Activated naive CD8-positive, alpha-beta T cell treated with anti-CD3 and anti-CD28 coated beads, Interleukin-2, amount 10 ng/mL, durations not matched to agents 7 days and 5 days (primary cell): ENCODE measurements at regions not wholly inside any gene's neighbourhood (a gene's known extent, or its start where the extent isn't known, plus 50 kb on each side); places are given as distances from the start of the nearest gene placed in this dataset.

Source experiments
- ATAC-seq: fragments of 150-1000 bp; cut with Tn5 transposase; one replicate; pipeline ENCODE4 v1.10.0; 2021; ENCODE audit warnings: low read depth, moderate library complexity
- POLR2A ChIA-PET: fragments of 350-600 bp; sonication (Branson Sonifier 250); formaldehyde crosslinking; loops from one replicate; lab custom pipeline; 2021; ENCODE audit warnings: antibody characterized with exemption; lab: Charles Lee
- DNase-seq: peaks from one replicate; pipeline ENCODE4 v3.0.0; 2021
- H3K27ac Mint-ChIP-seq: one replicate; pipeline ENCODE4 v1.8.0; 2022; ENCODE audit warnings: mild to moderate bottlenecking, mixed read lengths
- H3K27me3 Mint-ChIP-seq: one replicate; pipeline ENCODE4 v1.8.0; 2022; ENCODE audit warnings: mild to moderate bottlenecking, moderate library complexity, mixed read lengths
- H3K36me3 Mint-ChIP-seq: one replicate; pipeline ENCODE4 v1.8.0; 2021; ENCODE audit warnings: mild to moderate bottlenecking, mixed read lengths
- H3K4me1 Mint-ChIP-seq: one replicate; pipeline ENCODE4 v1.8.0; 2021; ENCODE audit warnings: mixed read lengths
- H3K4me3 Mint-ChIP-seq: one replicate; pipeline ENCODE4 v1.8.0; 2022; ENCODE audit warnings: mild to moderate bottlenecking, moderate library complexity, mixed read lengths
- H3K9me3 Mint-ChIP-seq: one replicate; pipeline ENCODE4 v1.8.0; 2021; ENCODE audit warnings: mixed read lengths

GRCh38 chr2:128368437-128369107, 49.9 kb upstream of the HS6ST1 start:
- Mint-ChIP-seq H3K9me3 (no peaks in the 10 kb centered on the region), H3K4me3 (no peak overlapping the region), H3K4me1 (peaks cover 11% of the 10 kb centered on the region), H3K27ac (no peak overlapping the region), H3K27me3 (peaks cover 50% of the 10 kb centered on the region), H3K36me3 (no peaks in the 10 kb centered on the region)
- DNase-seq, result peak; percentile 20
- POLR2A ChIA-PET, result no interaction called here
- ATAC-seq, result no peak

GRCh38 chr2:128369108-128369555, 50.5 kb upstream of the HS6ST1 start:
- Mint-ChIP-seq H3K36me3 (no peaks in the 10 kb centered on the region), H3K9me3 (no peaks in the 10 kb centered on the region), H3K4me3 (no peak overlapping the region), H3K4me1 (peaks cover 15% of the 10 kb centered on the region), H3K27ac (no peak overlapping the region), H3K27me3 (peaks cover 50% of the 10 kb centered on the region)
- peak; percentile 10 for DNase-seq
- POLR2A ChIA-PET, result no interaction called here
- ATAC-seq, result no peak

GRCh38 chr2:128369602-128370467, 51.2 kb upstream of the HS6ST1 start:
- no peak for ATAC-seq
- Mint-ChIP-seq H3K9me3 (no peaks in the 10 kb centered on the region), H3K4me1 (peaks cover 15% of the 10 kb centered on the region), H3K36me3 (no peaks in the 10 kb centered on the region), H3K27ac (no peak overlapping the region), H3K27me3 (peaks cover 48% of the 10 kb centered on the region), H3K4me3 (no peak overlapping the region)
- peak; percentile 20 for DNase-seq
- POLR2A ChIA-PET, result no interaction called here

GRCh38 chr2:128370468-128371247, 52.0 kb upstream of the HS6ST1 start:
- Mint-ChIP-seq H3K4me1 (peaks cover 15% of the 10 kb centered on the region), H3K9me3 (no peaks in the 10 kb centered on the region), H3K4me3 (no peak overlapping the region), H3K36me3 (no peaks in the 10 kb centered on the region), H3K27me3 (peaks cover 44% of the 10 kb centered on the region), H3K27ac (no peak overlapping the region)
- no peak for ATAC-seq
- POLR2A ChIA-PET, result no interaction called here
- peak; percentile 24 for DNase-seq

- Mint-ChIP-seq H3K9me3 (no peaks in the 10 kb centered on the region), H3K27ac (no peak overlapping the region), H3K36me3 (no peaks in the 10 kb centered on the region), H3K4me3 (no peak overlapping the region), H3K4me1 (peaks cover 15% of the 10 kb centered on the region), H3K27me3 (peaks cover 44% of the 10 kb centered on the region)
- DNase-seq (peak; percentile 16), ATAC-seq (no peak)
- POLR2A ChIA-PET, result no interaction called here
Measured at GRCh38 chr2:128371248-128371630, 52.6 kb upstream of the HS6ST1 start.

GRCh38 chr2:128371648-128372345, 53.1 kb upstream of the HS6ST1 start:
- ATAC-seq (no peak), DNase-seq (peak; percentile 29)
- POLR2A ChIA-PET, result no interaction called here
- Mint-ChIP-seq H3K27ac (no peak overlapping the region), H3K4me1 (peaks cover 15% of the 10 kb centered on the region), H3K9me3 (no peaks in the 10 kb centered on the region), H3K36me3 (no peaks in the 10 kb centered on the region), H3K4me3 (no peak overlapping the region), H3K27me3 (peaks cover 46% of the 10 kb centered on the region)

- H3K4me1 Mint-ChIP-seq, result peaks cover 15% of the 10 kb centered on the region
- H3K27ac Mint-ChIP-seq, result peak overlapping the region; percentile 78
- DNase-seq, result peak; percentile 78
- peaks cover 45% of the 10 kb centered on the region for H3K27me3 Mint-ChIP-seq
- no peaks in the 10 kb centered on the region for H3K36me3 Mint-ChIP-seq
- ATAC-seq, result peak; percentile 77
- peak overlapping the region; percentile 45 for H3K4me3 Mint-ChIP-seq
- no peaks in the 10 kb centered on the region for H3K9me3 Mint-ChIP-seq
- POLR2A ChIA-PET, result no interaction called here
Measured at GRCh38 chr2:128372621-128373341, 54.1 kb upstream of the HS6ST1 start.

GRCh38 chr2:128373451-128374000, 54.9 kb upstream of the HS6ST1 start:
- Mint-ChIP-seq H3K9me3 (no peaks in the 10 kb centered on the region), H3K27ac (no peak overlapping the region), H3K4me1 (peaks cover 15% of the 10 kb centered on the region), H3K27me3 (peaks cover 45% of the 10 kb centered on the region), H3K4me3 (no peak overlapping the region), H3K36me3 (no peaks in the 10 kb centered on the region)
- no peak for ATAC-seq
- POLR2A ChIA-PET, result no interaction called here
- peak; percentile 24 for DNase-seq

- Mint-ChIP-seq H3K36me3 (no peaks in the 10 kb centered on the region), H3K4me3 (no peak overlapping the region), H3K9me3 (no peaks in the 10 kb centered on the region), H3K27me3 (peaks cover 44% of the 10 kb centered on the region), H3K27ac (no peak overlapping the region), H3K4me1 (peaks cover 15% of the 10 kb centered on the region)
- POLR2A ChIA-PET, result no interaction called here
- ATAC-seq (no peak), DNase-seq (no peak)
Measured at GRCh38 chr2:128374001-128374710, 55.5 kb upstream of the HS6ST1 start.

- Mint-ChIP-seq H3K36me3 (no peaks in the 10 kb centered on the region), H3K4me3 (no peak overlapping the region), H3K27ac (no peak overlapping the region), H3K4me1 (peaks cover 15% of the 10 kb centered on the region), H3K27me3 (peaks cover 39% of the 10 kb centered on the region), H3K9me3 (no peaks in the 10 kb centered on the region)
- POLR2A ChIA-PET, result no interaction called here
- peak; percentile 11 for DNase-seq
- no peak for ATAC-seq
Measured at GRCh38 chr2:128374711-128375413, 56.2 kb upstream of the HS6ST1 start.

GRCh38 chr2:128375454-128375853, 56.8 kb upstream of the HS6ST1 start:
- H3K36me3 Mint-ChIP-seq, result no peaks in the 10 kb centered on the region
- H3K4me3 Mint-ChIP-seq, result no peak overlapping the region

More at GRCh38 chr2:128375454-128375853, 56.8 kb upstream of the HS6ST1 start:
- no peaks in the 10 kb centered on the region for H3K9me3 Mint-ChIP-seq
- peaks cover 36% of the 10 kb centered on the region for H3K27me3 Mint-ChIP-seq
- no peak for ATAC-seq
- peaks cover 15% of the 10 kb centered on the region for H3K4me1 Mint-ChIP-seq
- H3K27ac Mint-ChIP-seq, result no peak overlapping the region
- DNase-seq, result peak; percentile 23
- POLR2A ChIA-PET, result no interaction called here
